Esophagus squamous epithelium (tissue), 4 donors: ENCODE measurements at regions not wholly inside any gene's neighbourhood (a gene's known extent, or its start where the extent isn't known, plus 50 kb on each side); places are given as distances from the start of the nearest gene placed in this dataset.

Experiments
- CTCF ChIP-seq, 6 experiments: fragments of 450-650 bp in 4 of 6; fragments of 200-600 bp in 2 of 6; sonication (generic) in 2 of 6; IDR thresholded peaks; one replicate each; pipeline ENCODE4 v1.5.1; 2016 to 2019; ENCODE audit warnings: antibody characterized with exemption in 6 of 6, mild to moderate bottlenecking in 4 of 6, moderate library complexity in 4 of 6
- POLR2A ChIP-seq, 4 donors: fragments of 450-650 bp; IDR thresholded peaks; one replicate each; pipeline ENCODE4 v1.6.1; 2017; ENCODE audit warnings: antibody characterized with exemption in 4 of 4, mild to moderate bottlenecking in 4 of 4, moderate library complexity in 3 of 4

- TF ChIP-seq CTCF (IDR thresholded peaks at IDR 0.05) (no peak), POLR2A (IDR thresholded peaks at IDR 0.05) (no peak)
These were observed 390.7 kb downstream of the C12orf75 start for GRCh38 chr12:105721051-105721825.
